B cell (primary cell): ENCODE measurements at regions not wholly inside any gene's neighbourhood (a gene's known extent, or its start where the extent isn't known, plus 50 kb on each side); places are given as distances from the start of the nearest gene placed in this dataset.

Experiments
- ATAC-seq: fragments of 200-7000 bp; cut with Tn5 transposase; one replicate; pipeline ENCODE4 v1.10.0; 2021; ENCODE audit warnings: low read depth, mild to moderate bottlenecking, moderate number of reproducible peaks, moderate library complexity
- CTCF ChIA-PET: fragments of 350-600 bp; sonication (Branson Sonifier 250); formaldehyde crosslinking; loops from one replicate; lab custom pipeline; 2021; ENCODE audit warnings: antibody characterized with exemption, inconsistent platforms; lab: Charles Lee
- POLR2A ChIA-PET: fragments of 350-600 bp; sonication (Branson Sonifier 250); formaldehyde crosslinking; loops from one replicate; lab custom pipeline; 2021; ENCODE audit warnings: antibody characterized with exemption; lab: Charles Lee
- DNase-seq: peaks from one replicate; pipeline ENCODE4 v3.0.0; 2013
- H2AFZ ChIP-seq: 2 replicates; pipeline ENCODE4 v1.6.1; 2012; ENCODE audit warnings: mild to moderate bottlenecking, low read depth, low read length; ENCODE audit not compliant: insufficient read depth, poor library complexity, severe bottlenecking
- H3K27ac ChIP-seq, 2 donors: 1 replicate in 1 of 2; 2 replicates in 1 of 2; pipeline ENCODE4 v1.5.1; 2012 to 2013; ENCODE audit warnings: low read length in 2 of 2, mild to moderate bottlenecking in 2 of 2, moderate library complexity in 1 of 2
- H3K27me3 ChIP-seq, 4 experiments: fragments of 200-600 bp in 1 of 4; sonication (generic) in 1 of 4; replicated peaks in 1 of 4; 1 replicate in 2 of 4; 2 replicates in 2 of 4; pipeline versions ENCODE4 v1.6.1 to v1.7.0; 2013 to 2016; ENCODE audit warnings: low read length in 3 of 4, mild to moderate bottlenecking in 2 of 4, mixed read lengths in 1 of 4, moderate library complexity in 1 of 4; ENCODE audit not compliant: insufficient read depth in 4 of 4, control insufficient read depth in 3 of 4; ENCODE audit errors: control extremely low read depth in 1 of 4
- H3K36me3 ChIP-seq, 2 experiments: replicated peaks in 1 of 2; 1 replicate in 1 of 2; 2 replicates in 1 of 2; pipeline versions ENCODE4 v1.6.1 to v1.7.1; 2013; ENCODE audit warnings: low read length in 1 of 2; ENCODE audit not compliant: insufficient read depth in 2 of 2, control insufficient read depth in 1 of 2; ENCODE audit errors: control extremely low read depth in 1 of 2, extremely low read depth in 1 of 2
- H3K4me1 ChIP-seq, 2 donors: fragments of 200-600 bp in 1 of 2; sonication (generic) in 1 of 2; 1 replicate in 1 of 2; 2 replicates in 1 of 2; pipeline versions ENCODE4 v1.5.1 to v1.6.1; 2013 to 2017; ENCODE audit warnings: low read length in 2 of 2; ENCODE audit not compliant: control insufficient read depth in 2 of 2, insufficient read depth in 2 of 2
- H3K4me2 ChIP-seq: replicated peaks from 2 replicates; pipeline ENCODE3; 2012; ENCODE audit warnings: mild to moderate bottlenecking, low read depth, low read length; ENCODE audit not compliant: poor library complexity, severe bottlenecking
- H3K4me3 ChIP-seq, 5 experiments: fragments of 200-600 bp in 1 of 5; sonication (generic) in 1 of 5; 1 replicate in 3 of 5; 2 replicates in 2 of 5; pipeline versions ENCODE4 v1.5.1 to v1.7.0; 2011 to 2016; ENCODE audit warnings: low read length in 4 of 5, mild to moderate bottlenecking in 4 of 5, low read depth in 2 of 5, control low read depth in 1 of 5, moderate library complexity in 1 of 5; ENCODE audit not compliant: insufficient read depth in 1 of 5; ENCODE audit errors: control extremely low read depth in 1 of 5, extremely low read depth in 1 of 5
- H3K79me2 ChIP-seq: fragments of 200-600 bp; sonication (generic); one replicate; pipeline ENCODE4 v1.6.0; 2016; ENCODE audit warnings: low read length; ENCODE audit not compliant: control insufficient read depth, insufficient read depth
- H3K9ac ChIP-seq: fragments of 200-600 bp; sonication (generic); 2 replicates; pipeline ENCODE4 v1.6.1; 2017; ENCODE audit warnings: mild to moderate bottlenecking, low read length, moderate library complexity
- H3K9me3 ChIP-seq, 3 donors: one replicate each; pipeline versions ENCODE4 v1.6.1 to v1.7.1; 2013; ENCODE audit warnings: low read length in 2 of 3; ENCODE audit not compliant: control insufficient read depth in 2 of 3, insufficient read depth in 1 of 3; ENCODE audit errors: control extremely low read depth in 1 of 3
- H4K20me1 ChIP-seq: 2 replicates; pipeline ENCODE4 v1.6.0; 2012; ENCODE audit warnings: mild to moderate bottlenecking, low read length; ENCODE audit not compliant: insufficient read depth, control insufficient read depth, poor library complexity, severe bottlenecking
- H3K27ac Mint-ChIP-seq: one replicate; pipeline ENCODE4 v1.8.0; 2021; ENCODE audit warnings: mixed read lengths
- H3K27me3 Mint-ChIP-seq: one replicate; pipeline ENCODE4 v1.8.0; 2021; ENCODE audit warnings: mixed read lengths
- H3K4me1 Mint-ChIP-seq: one replicate; pipeline ENCODE4 v1.8.0; 2021; ENCODE audit warnings: mixed read lengths
- H3K4me3 Mint-ChIP-seq: one replicate; pipeline ENCODE4 v1.8.0; 2021; ENCODE audit warnings: mixed read lengths
- H3K9me3 Mint-ChIP-seq: one replicate; pipeline ENCODE4 v1.8.0; 2022; ENCODE audit warnings: mixed read lengths; ENCODE audit not compliant: insufficient read depth
- CTCF ChIP-seq: fragments of 200-600 bp; IDR thresholded peaks from one replicate; pipeline ENCODE4 v1.8.0; 2022; ENCODE audit warnings: antibody characterized with exemption, mild to moderate bottlenecking
- EZH2 ChIP-seq: IDR thresholded peaks from 2 replicates; pipeline ENCODE4 v1.6.1; 2012; ENCODE audit warnings: borderline replicate concordance, low read depth, mild to moderate bottlenecking, moderate library complexity, low read length; ENCODE audit not compliant: insufficient read depth, poor library complexity, severe bottlenecking
- WGBS: methylation state at CpG from one replicate; pipeline ENCODE4 v1.1.5; 2013; ENCODE audit warnings: missing lambda C conversion rate; ENCODE audit not compliant: insufficient coverage; 5-methylcytosine and 5-hydroxymethylcytosine counted together
- intact Hi-C: fragments of 100-400 bp; cut with micrococcal nuclease; formaldehyde crosslinking; loops from one replicate; pipeline ENCODE4 v1.10.0; 2022

- DNase-seq (no peak), ATAC-seq (no peak)
- no peak overlapping the region for H2AFZ ChIP-seq
- no peak overlapping the region for H3K27ac ChIP-seq
- TF ChIP-seq EZH2 (no peak), CTCF (no peak)
- Mint-ChIP-seq H3K27me3 (peaks cover 5% of the 10 kb centered on the region), H3K27ac (no peak overlapping the region), H3K4me3 (no peak overlapping the region), H3K4me1 (no peaks in the 10 kb centered on the region), H3K9me3 (no peaks in the 10 kb centered on the region)
- ChIA-PET POLR2A (no interaction called here), CTCF (no interaction called here)
- no peaks in the 10 kb centered on the region for H3K79me2 ChIP-seq
- peaks cover 0 to 3% (median 0%) of the 10 kb centered on the region in 3 donors for H3K9me3 ChIP-seq
- intact Hi-C loops: no loop called here
- H3K4me3 ChIP-seq: no peak overlapping the region
- peaks cover 0 to 3% (median 0%) of the 10 kb centered on the region in 4 experiments for H3K27me3 ChIP-seq
- no peaks in the 10 kb centered on the region for H3K36me3 ChIP-seq
- 82% methylated on average over 3 of the region's 6 CpGs for WGBS
- H3K9ac ChIP-seq: no peak overlapping the region
- H3K4me1 ChIP-seq: no peaks in the 10 kb centered on the region
- H3K4me2 ChIP-seq: no peak overlapping the region
- no peaks in the 10 kb centered on the region for H4K20me1 ChIP-seq
These were observed 195.4 kb upstream of the MSX2 start for GRCh38 chr5:174528821-174529544.

- Histone ChIP-seq H3K27ac (no peak overlapping the region), H4K20me1 (no peaks in the 10 kb centered on the region), H2AFZ (no peak overlapping the region), H3K79me2 (no peaks in the 10 kb centered on the region), H3K4me1 (no peaks in the 10 kb centered on the region), H3K36me3 (no peaks in the 10 kb centered on the region), H3K4me2 (no peak overlapping the region), H3K9ac (no peak overlapping the region), H3K9me3 (peaks cover 0 to 3% (median 0%) of the 10 kb centered on the region in 3 donors), H3K27me3 (peaks cover 0 to 3% (median 0%) of the 10 kb centered on the region in 4 experiments), H3K4me3 (no peak overlapping the region)
- TF ChIP-seq EZH2: no peak
- no peak for TF ChIP-seq CTCF
- POLR2A ChIA-PET: no interaction called here
- CTCF ChIA-PET: no interaction called here
- H3K9me3 Mint-ChIP-seq: no peaks in the 10 kb centered on the region
- peaks cover 5% of the 10 kb centered on the region for H3K27me3 Mint-ChIP-seq
- DNase-seq: no peak
- intact Hi-C loops: no loop called here
- H3K4me1 Mint-ChIP-seq: no peaks in the 10 kb centered on the region
- no peak overlapping the region for H3K4me3 Mint-ChIP-seq
- no peak overlapping the region for H3K27ac Mint-ChIP-seq
- WGBS: 96% methylated on average over 9 of the region's 9 CpGs
- ATAC-seq: no peak
These were observed 194.3 kb upstream of the MSX2 start for GRCh38 chr5:174529925-174530681.
